Vagina (tissue), 2 donors: ENCODE measurements at regions not wholly inside any gene's neighbourhood (a gene's known extent, or its start where the extent isn't known, plus 50 kb on each side); places are given as distances from the start of the nearest gene placed in this dataset.

Source experiments
- POLR2A ChIP-seq, 2 donors: fragments of 450-650 bp; IDR thresholded peaks; one replicate each; pipeline ENCODE4 v1.6.1; 2017; ENCODE audit warnings: antibody characterized with exemption in 2 of 2, mild to moderate bottlenecking in 2 of 2, moderate library complexity in 2 of 2
- POLR2AphosphoS5 ChIP-seq, 2 donors: sonication (generic); formaldehyde crosslinking; IDR thresholded peaks; one replicate each; pipeline ENCODE4 v1.9.0; 2017; ENCODE audit warnings: antibody characterized with exemption in 2 of 2, mild to moderate bottlenecking in 2 of 2, low read depth in 1 of 2; ENCODE audit not compliant: insufficient read depth in 1 of 2
- TF ChIP-seq, protein P1 (sequence below), 3 experiments: fragments of 450-650 bp in 2 of 3; fragments of 200-600 bp in 1 of 3; sonication (generic) in 1 of 3; IDR thresholded peaks; one replicate each; pipeline ENCODE4 v1.5.1; 2017 to 2019; ENCODE audit warnings: antibody characterized with exemption in 3 of 3, mild to moderate bottlenecking in 2 of 3, moderate library complexity in 2 of 3

DNA sequence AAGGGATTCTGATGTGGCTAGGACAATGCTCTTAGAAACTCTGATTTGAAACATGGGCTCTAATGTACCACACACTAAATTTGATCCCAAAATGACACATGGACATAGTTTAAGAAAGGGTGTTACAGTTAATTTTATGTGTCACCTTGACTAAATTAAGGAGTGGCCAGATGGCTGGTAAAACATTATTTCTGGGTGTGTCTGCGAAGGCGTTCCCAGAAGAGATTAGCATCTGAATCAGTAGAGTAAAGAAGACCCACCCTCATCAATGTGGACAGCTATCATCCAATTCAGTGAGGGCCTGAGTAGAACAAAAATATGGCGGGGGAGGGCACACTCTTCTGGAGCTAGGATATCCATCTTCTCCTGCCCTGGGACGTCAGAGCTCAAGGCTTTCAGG, 283.1 kb upstream of the CHAC2 start:
- TF ChIP-seq, protein P1, sequence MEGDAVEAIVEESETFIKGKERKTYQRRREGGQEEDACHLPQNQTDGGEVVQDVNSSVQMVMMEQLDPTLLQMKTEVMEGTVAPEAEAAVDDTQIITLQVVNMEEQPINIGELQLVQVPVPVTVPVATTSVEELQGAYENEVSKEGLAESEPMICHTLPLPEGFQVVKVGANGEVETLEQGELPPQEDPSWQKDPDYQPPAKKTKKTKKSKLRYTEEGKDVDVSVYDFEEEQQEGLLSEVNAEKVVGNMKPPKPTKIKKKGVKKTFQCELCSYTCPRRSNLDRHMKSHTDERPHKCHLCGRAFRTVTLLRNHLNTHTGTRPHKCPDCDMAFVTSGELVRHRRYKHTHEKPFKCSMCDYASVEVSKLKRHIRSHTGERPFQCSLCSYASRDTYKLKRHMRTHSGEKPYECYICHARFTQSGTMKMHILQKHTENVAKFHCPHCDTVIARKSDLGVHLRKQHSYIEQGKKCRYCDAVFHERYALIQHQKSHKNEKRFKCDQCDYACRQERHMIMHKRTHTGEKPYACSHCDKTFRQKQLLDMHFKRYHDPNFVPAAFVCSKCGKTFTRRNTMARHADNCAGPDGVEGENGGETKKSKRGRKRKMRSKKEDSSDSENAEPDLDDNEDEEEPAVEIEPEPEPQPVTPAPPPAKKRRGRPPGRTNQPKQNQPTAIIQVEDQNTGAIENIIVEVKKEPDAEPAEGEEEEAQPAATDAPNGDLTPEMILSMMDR (IDR thresholded peaks at IDR 0.05) = no peak
- no peak for TF ChIP-seq POLR2A (IDR thresholded peaks at IDR 0.05)
- no peak for TF ChIP-seq POLR2AphosphoS5 (IDR thresholded peaks at IDR 0.05; ENCODE audit: insufficient read depth in 1 of 2, low read depth in 1 of 2)
